ENCODE measurements at regions not wholly inside any gene's neighbourhood (a gene's known extent, or its start where the extent isn't known, plus 50 kb on each side); places are given as distances from the start of the nearest gene placed in this dataset.

DNA sequence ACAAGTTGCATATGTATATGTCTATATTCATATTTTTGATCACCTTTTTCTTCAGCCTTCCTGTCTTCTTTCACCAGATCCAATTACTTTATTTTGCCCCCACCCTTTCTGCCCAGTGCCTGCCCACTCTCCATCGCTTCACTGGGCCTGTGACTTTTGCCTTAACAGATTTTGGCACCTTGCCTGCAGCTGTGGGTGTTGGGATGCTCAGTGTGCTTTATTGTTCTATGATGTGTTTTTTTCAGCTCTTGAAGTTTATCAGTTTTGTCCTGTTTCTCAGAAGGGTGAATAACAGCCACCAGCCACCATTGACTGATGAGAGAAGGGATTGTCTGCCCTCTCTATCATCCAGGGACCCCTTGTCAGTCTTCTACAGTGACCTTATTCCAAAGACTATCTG, 77.2 kb upstream of the GALNT7 start:
- TF ChIP-seq POLR2A (IDR thresholded peaks at IDR 0.05; ENCODE audit: low read depth, low read length) (no peak), CTCF (conservative IDR thresholded peaks at IDR 0.05; ENCODE audit: low read depth, low read length) (no peak), RAD21 (IDR thresholded peaks at IDR 0.05; ENCODE audit: low read length) (no peak)

Measured in IMR-90 (cell line).